IMR-90 (cell line): ENCODE measurements at regions not wholly inside any gene's neighbourhood (a gene's known extent, or its start where the extent isn't known, plus 50 kb on each side); places are given as distances from the start of the nearest gene placed in this dataset.
"Not testable (repeated sequence)": the region's sequence is repeated elsewhere in the genome, so short reads cannot be mapped to it uniquely, and the experiment has no call there.

Experiments
- ATAC-seq: fragments of 200-7000 bp; cut with Tn5 transposase; 2 replicates; pipeline ENCODE4 v1.9.1; 2020; ENCODE audit warnings: low read depth, mild to moderate bottlenecking, moderate library complexity
- BruUV-seq: library from RNA; stranded (reverse); fragments of 400-500 nt; replicated peaks from 2 replicates; lab custom pipeline; 2021; lab: Mats Ljungman, UMichigan
- CTCF ChIA-PET: fragments of 300-600 bp; formaldehyde crosslinking; extraction: SDS; loops from one replicate; lab custom pipeline; 2021; ENCODE audit warnings: antibody characterized with exemption; lab: Yijun Ruan, JAX
- POLR2A ChIA-PET: fragments of 300-600 bp; sonication (Branson Sonifier 250); formaldehyde crosslinking; loops from one replicate; lab custom pipeline; 2022; ENCODE audit warnings: antibody characterized with exemption; ENCODE audit not compliant: unreplicated experiment; lab: Charles Lee
- DNase-seq: peaks from one replicate; pipeline ENCODE4 v3.0.0; 2013
- H2AFZ ChIP-seq: replicated peaks from 2 replicates; pipeline ENCODE3; 2013; ENCODE audit warnings: low read length, mild to moderate bottlenecking; ENCODE audit not compliant: poor library complexity
- H2AK5ac ChIP-seq: 2 replicates; pipeline ENCODE4 v1.6.1; 2013; ENCODE audit warnings: low read depth, low read length, inconsistent platforms
- H2AK9ac ChIP-seq: replicated peaks from 2 replicates; pipeline ENCODE3; 2013; ENCODE audit warnings: mild to moderate bottlenecking, low read depth, low read length, moderate library complexity; ENCODE audit not compliant: poor library complexity
- H2BK120ac ChIP-seq: 2 replicates; pipeline ENCODE4 v1.6.1; 2013; ENCODE audit warnings: low read depth, low read length, inconsistent platforms
- H2BK15ac ChIP-seq: 3 replicates; pipeline ENCODE4 v1.6.1; 2013; ENCODE audit warnings: low read depth, low read length, inconsistent platforms
- H2BK20ac ChIP-seq: 2 replicates; pipeline ENCODE4 v1.6.1; 2013; ENCODE audit warnings: low read depth, mild to moderate bottlenecking, inconsistent platforms, low read length, moderate library complexity
- H2BK5ac ChIP-seq: 2 replicates; pipeline ENCODE4 v1.6.1; 2013; ENCODE audit warnings: mild to moderate bottlenecking, low read depth, low read length, inconsistent platforms; ENCODE audit not compliant: poor library complexity, severe bottlenecking
- H3K14ac ChIP-seq: replicated peaks from 2 replicates; pipeline ENCODE4 v1.6.1; 2013; ENCODE audit warnings: low read depth, low read length, inconsistent platforms
- H3K18ac ChIP-seq: 2 replicates; pipeline ENCODE4 v1.6.1; 2013; ENCODE audit warnings: low read depth, low read length, control low read depth
- H3K23ac ChIP-seq: 2 replicates; pipeline ENCODE4 v1.6.1; 2013; ENCODE audit warnings: low read depth, low read length, inconsistent platforms
- H3K27ac ChIP-seq: 2 replicates; pipeline ENCODE4 v1.5.1; 2013; ENCODE audit warnings: mild to moderate bottlenecking, control low read depth, low read length; ENCODE audit not compliant: insufficient read depth
- H3K27me3 ChIP-seq: 2 replicates; pipeline ENCODE4 v1.6.1; 2013; ENCODE audit warnings: low read length; ENCODE audit not compliant: control insufficient read depth, insufficient read depth
- H3K36me3 ChIP-seq: 2 replicates; pipeline ENCODE4 v1.6.1; 2013; ENCODE audit warnings: low read length, mixed read lengths; ENCODE audit not compliant: control insufficient read depth, insufficient read depth
- H3K4ac ChIP-seq: 2 replicates; pipeline ENCODE4 v1.6.1; 2013; ENCODE audit warnings: low read depth, low read length, inconsistent platforms
- H3K4me1 ChIP-seq: 2 replicates; pipeline ENCODE4 v1.6.1; 2013; ENCODE audit warnings: low read length, mixed read lengths; ENCODE audit not compliant: control insufficient read depth, insufficient read depth
- H3K4me2 ChIP-seq: 2 replicates; pipeline ENCODE4 v1.6.1; 2013; ENCODE audit warnings: low read depth, mild to moderate bottlenecking, control low read depth, low read length, moderate library complexity
- H3K4me3 ChIP-seq: 2 replicates; pipeline ENCODE4 v1.5.1; 2013; ENCODE audit warnings: low read depth, mild to moderate bottlenecking, control low read depth, low read length, moderate library complexity; ENCODE audit not compliant: insufficient read depth
- H3K56ac ChIP-seq: 2 replicates; pipeline ENCODE4 v1.6.1; 2013; ENCODE audit warnings: low read length, inconsistent platforms; ENCODE audit not compliant: insufficient read depth; ENCODE audit errors: extremely low read depth
- H3K79me1 ChIP-seq, 2 experiments: 2 replicates each; pipeline ENCODE4 v1.6.1; 2013; ENCODE audit warnings: low read length in 2 of 2, inconsistent platforms in 1 of 2, low read depth in 1 of 2
- H3K9ac ChIP-seq: 2 replicates; pipeline ENCODE4 v1.6.1; 2013; ENCODE audit warnings: low read depth, low read length, control low read depth
- H3K9me1 ChIP-seq: 2 replicates; pipeline ENCODE4 v1.6.1; 2013; ENCODE audit warnings: low read length, inconsistent platforms; ENCODE audit not compliant: insufficient read depth
- H3K9me3 ChIP-seq: 2 replicates; pipeline ENCODE4 v1.6.1; 2013; ENCODE audit warnings: low read length; ENCODE audit not compliant: control insufficient read depth, insufficient read depth
- H4K20me1 ChIP-seq: 2 replicates; pipeline ENCODE4 v1.6.1; 2013; ENCODE audit warnings: low read length, inconsistent platforms; ENCODE audit not compliant: insufficient read depth
- H4K5ac ChIP-seq: 2 replicates; pipeline ENCODE4 v1.6.1; 2013; ENCODE audit warnings: mild to moderate bottlenecking, low read depth, low read length, control low read depth
- H4K8ac ChIP-seq, 2 experiments: 2 replicates each; pipeline ENCODE4 v1.6.1; 2013; ENCODE audit warnings: low read depth in 2 of 2, low read length in 2 of 2, control low read depth in 1 of 2, inconsistent platforms in 1 of 2
- H4K91ac ChIP-seq: 2 replicates; pipeline ENCODE4 v1.6.1; 2013; ENCODE audit warnings: low read depth, low read length, inconsistent platforms; ENCODE audit not compliant: insufficient read depth
- WGBS, 2 experiments: methylation state at CpG; one replicate each; pipeline versions ENCODE4 v1.1.5 to v1.1.7; 2013; ENCODE audit warnings: missing lambda C conversion rate in 2 of 2; ENCODE audit not compliant: insufficient read length in 1 of 2; ENCODE audit errors: extremely low coverage in 2 of 2; 5-methylcytosine and 5-hydroxymethylcytosine counted together
- dilution Hi-C: fragments of 300-500 bp; cut with HindIII; formaldehyde crosslinking; loops from one replicate; pipeline ENCODE4 v1.14.3; 2018; ENCODE audit warnings: low sequenced_read_pairs; ENCODE audit not compliant: unreplicated experiment
- in situ Hi-C: fragments of 300-500 bp; cut with MboI; formaldehyde crosslinking; loops from 3 replicates; pipeline ENCODE4 v1.14.3; 2019; ENCODE audit warnings: low sequenced_read_pairs, inconsistent platforms, mixed read lengths
- intact Hi-C: fragments of 100-400 bp; cut with micrococcal nuclease; formaldehyde crosslinking; loops from 2 replicates; pipeline ENCODE4 v1.10.0; 2022

GRCh38 chr16:18190179-18190578, 146.4 kb downstream of the NPIPA8 start:
- H3K36me3 ChIP-seq, H4K91ac ChIP-seq, H3K9me3 ChIP-seq, H3K9ac ChIP-seq, H3K9me1 ChIP-seq, H3K14ac ChIP-seq, H3K56ac ChIP-seq, DNase-seq, H3K4me3 ChIP-seq, dilution Hi-C loops, BruUV-seq, H3K27me3 ChIP-seq, H3K4ac ChIP-seq, CTCF ChIA-PET, in situ Hi-C loops, H2BK5ac ChIP-seq, H2AK9ac ChIP-seq, H2BK20ac ChIP-seq, H2BK15ac ChIP-seq, H3K27ac ChIP-seq, H2AK5ac ChIP-seq, H3K79me1 ChIP-seq, H3K4me2 ChIP-seq, H4K5ac ChIP-seq, H4K20me1 ChIP-seq, intact Hi-C loops, H2AFZ ChIP-seq, H3K23ac ChIP-seq, H2BK120ac ChIP-seq, H3K4me1 ChIP-seq, H4K8ac ChIP-seq, POLR2A ChIA-PET, H3K18ac ChIP-seq, ATAC-seq: not testable (repeated sequence)
- WGBS, 2 experiments = no CpG with 5 or more reads among the region's 8 CpGs

- H3K9me3 ChIP-seq, CTCF ChIA-PET, H3K56ac ChIP-seq, H3K4me2 ChIP-seq, H3K79me1 ChIP-seq, BruUV-seq, H3K27ac ChIP-seq, H2BK5ac ChIP-seq, H4K8ac ChIP-seq, ATAC-seq, H3K23ac ChIP-seq, POLR2A ChIA-PET, H2BK15ac ChIP-seq, H2AFZ ChIP-seq, H2AK9ac ChIP-seq, H3K36me3 ChIP-seq, in situ Hi-C loops, H3K27me3 ChIP-seq, H2BK20ac ChIP-seq, H4K20me1 ChIP-seq, H3K4me1 ChIP-seq, H3K9me1 ChIP-seq, H3K18ac ChIP-seq, H2BK120ac ChIP-seq, H3K4ac ChIP-seq, H3K9ac ChIP-seq, dilution Hi-C loops, H2AK5ac ChIP-seq, H3K4me3 ChIP-seq, H3K14ac ChIP-seq, H4K5ac ChIP-seq, DNase-seq, H4K91ac ChIP-seq, intact Hi-C loops: not testable (repeated sequence)
- no CpG with 5 or more reads among the region's 15 CpGs for WGBS, 2 experiments
Measured at GRCh38 chr16:18184755-18185154, 151.8 kb downstream of the NPIPA8 start.
